H9 (cell line): ENCODE measurements at regions not wholly inside any gene's neighbourhood (a gene's known extent, or its start where the extent isn't known, plus 50 kb on each side); places are given as distances from the start of the nearest gene placed in this dataset.

ENCODE experiments used
- DNase-seq: peaks from one replicate; pipeline ENCODE4 v3.0.0-alpha.2; 2017
- H2AFZ ChIP-seq: one replicate; pipeline ENCODE4 v1.6.1; 2013; ENCODE audit warnings: mild to moderate bottlenecking, low read length, control low read depth, moderate library complexity
- H2AK5ac ChIP-seq: 2 replicates; pipeline ENCODE4 v1.6.1; 2013; ENCODE audit warnings: low read length, control low read depth, mixed read lengths; ENCODE audit not compliant: insufficient read length
- H2BK120ac ChIP-seq: one replicate; pipeline ENCODE4 v1.6.1; 2013; ENCODE audit warnings: low read depth, mild to moderate bottlenecking, low read length, control low read depth, inconsistent platforms; ENCODE audit not compliant: poor library complexity, severe bottlenecking
- H2BK12ac ChIP-seq: 2 replicates; pipeline ENCODE4 v1.6.1; 2013; ENCODE audit warnings: low read length, control low read depth, mixed read lengths, low read depth; ENCODE audit not compliant: insufficient read length
- H2BK15ac ChIP-seq: 2 replicates; pipeline ENCODE4 v1.6.1; 2013; ENCODE audit warnings: low read depth, low read length, control low read depth
- H2BK20ac ChIP-seq: one replicate; pipeline ENCODE4 v1.6.1; 2013; ENCODE audit warnings: low read depth, mild to moderate bottlenecking, low read length, control low read depth, inconsistent platforms; ENCODE audit not compliant: poor library complexity, severe bottlenecking
- H2BK5ac ChIP-seq: 2 replicates; pipeline ENCODE4 v1.6.1; 2013; ENCODE audit warnings: low read length, control low read depth, mixed read lengths; ENCODE audit not compliant: insufficient read length
- H3K14ac ChIP-seq: 2 replicates; pipeline ENCODE4 v1.6.1; 2013; ENCODE audit warnings: low read length, control low read depth; ENCODE audit not compliant: insufficient read depth
- H3K18ac ChIP-seq: 2 replicates; pipeline ENCODE4 v1.6.1; 2013; ENCODE audit warnings: low read depth, mild to moderate bottlenecking, mixed read lengths, low read length, control low read depth; ENCODE audit not compliant: insufficient read length
- H3K23ac ChIP-seq: 2 replicates; pipeline ENCODE4 v1.6.1; 2013; ENCODE audit warnings: low read length, control low read depth, mixed read lengths, low read depth; ENCODE audit not compliant: insufficient read length
- H3K23me2 ChIP-seq: 2 replicates; pipeline ENCODE4 v1.6.1; 2013; ENCODE audit warnings: low read depth, mild to moderate bottlenecking, mixed read lengths, low read length, control low read depth; ENCODE audit not compliant: insufficient read length, poor library complexity, severe bottlenecking
- H3K27ac ChIP-seq: 2 replicates; pipeline ENCODE4 v1.5.1; 2013; ENCODE audit warnings: low read length, control low read depth, mixed read lengths, low read depth; ENCODE audit not compliant: insufficient read length
- H3K27me3 ChIP-seq: 2 replicates; pipeline ENCODE4 v1.6.1; 2013; ENCODE audit warnings: low read length, control low read depth, inconsistent platforms; ENCODE audit not compliant: insufficient read depth
- H3K4ac ChIP-seq: 2 replicates; pipeline ENCODE4 v1.6.1; 2013; ENCODE audit warnings: low read depth, mild to moderate bottlenecking, control low read depth, inconsistent platforms, low read length, moderate library complexity
- H3K4me1 ChIP-seq: 2 replicates; pipeline ENCODE4 v1.6.1; 2013; ENCODE audit warnings: low read length, control low read depth, inconsistent platforms; ENCODE audit not compliant: insufficient read depth
- H3K4me2 ChIP-seq: 2 replicates; pipeline ENCODE4 v1.6.1; 2013; ENCODE audit warnings: low read length, control low read depth, mixed read lengths; ENCODE audit not compliant: insufficient read length, insufficient read depth
- H3K56ac ChIP-seq: 2 replicates; pipeline ENCODE4 v1.6.1; 2013; ENCODE audit warnings: low read depth, mild to moderate bottlenecking, mixed read lengths, low read length, control low read depth; ENCODE audit not compliant: insufficient read length
- H3K79me1 ChIP-seq: 2 replicates; pipeline ENCODE4 v1.6.1; 2013; ENCODE audit warnings: low read depth, mild to moderate bottlenecking, moderate library complexity, low read length, control low read depth, inconsistent platforms; ENCODE audit not compliant: insufficient read depth, poor library complexity, severe bottlenecking
- H3K79me2 ChIP-seq: 2 replicates; pipeline ENCODE4 v1.6.1; 2013; ENCODE audit warnings: low read length, control low read depth, inconsistent platforms; ENCODE audit not compliant: insufficient read depth
- H3K9ac ChIP-seq: 2 replicates; pipeline ENCODE4 v1.6.1; 2013; ENCODE audit warnings: low read length, control low read depth, mixed read lengths; ENCODE audit not compliant: insufficient read length; ENCODE audit errors: extremely low read depth
- H3K9me3 ChIP-seq: one replicate; pipeline ENCODE4 v1.6.1; 2013; ENCODE audit warnings: low read depth, low read length, inconsistent platforms; ENCODE audit not compliant: control insufficient read depth
- H3T11ph ChIP-seq: one replicate; pipeline ENCODE4 v1.6.1; 2013; ENCODE audit warnings: mild to moderate bottlenecking, low read length, control low read depth, inconsistent platforms
- H4K20me1 ChIP-seq: one replicate; pipeline ENCODE4 v1.6.1; 2013; ENCODE audit not compliant: control insufficient read depth, insufficient read length, insufficient read depth
- H4K5ac ChIP-seq: 2 replicates; pipeline ENCODE4 v1.6.1; 2013; ENCODE audit warnings: low read depth, mild to moderate bottlenecking, mixed read lengths, low read length, control low read depth; ENCODE audit not compliant: insufficient read length
- H4K8ac ChIP-seq: replicated peaks from 2 replicates; pipeline ENCODE4 v1.6.1; 2013; ENCODE audit warnings: low read length, control low read depth, mixed read lengths, low read depth; ENCODE audit not compliant: insufficient read length
- H4K91ac ChIP-seq: 2 replicates; pipeline ENCODE4 v1.6.1; 2013; ENCODE audit warnings: low read depth, mild to moderate bottlenecking, moderate library complexity, mixed read lengths, low read length, control low read depth; ENCODE audit not compliant: insufficient read length
- H3K27ac Mint-ChIP-seq, 3 experiments: 2 replicates in 2 of 3; 3 replicates in 1 of 3; pipeline ENCODE4 v1.8.0; 2020 to 2021; ENCODE audit warnings: mixed read lengths in 3 of 3, mild to moderate bottlenecking in 1 of 3, moderate library complexity in 1 of 3
- H3K27me3 Mint-ChIP-seq: 2 replicates; pipeline ENCODE4 v1.8.0; 2021; ENCODE audit warnings: low read depth, mild to moderate bottlenecking, moderate library complexity, mixed read lengths
- H3K36me3 Mint-ChIP-seq, 3 experiments: 2 replicates in 2 of 3; 3 replicates in 1 of 3; pipeline ENCODE4 v1.8.0; 2020 to 2021; ENCODE audit warnings: low read depth in 3 of 3, mixed read lengths in 3 of 3; ENCODE audit not compliant: insufficient read depth in 1 of 3
- H3K4me1 Mint-ChIP-seq, 2 experiments: 2 replicates each; pipeline ENCODE4 v1.8.0; 2020; ENCODE audit warnings: mixed read lengths in 2 of 2
- H3K4me3 Mint-ChIP-seq, 2 experiments: 2 replicates in 1 of 2; 3 replicates in 1 of 2; pipeline ENCODE4 v1.8.0; 2020 to 2021; ENCODE audit warnings: mild to moderate bottlenecking in 2 of 2, mixed read lengths in 2 of 2, moderate library complexity in 1 of 2
- H3K9me3 Mint-ChIP-seq, 2 experiments: 2 replicates in 1 of 2; 3 replicates in 1 of 2; pipeline ENCODE4 v1.8.0; 2020; ENCODE audit warnings: mild to moderate bottlenecking in 2 of 2, mixed read lengths in 2 of 2, moderate library complexity in 1 of 2
- WGBS: extraction: QIAGEN DNeasy Blood & Tissue Kit; methylation state at CpG from one replicate; pipeline ENCODE4 v1.1.7; 2013; ENCODE audit warnings: missing lambda C conversion rate, low lambda C conversion rate, mixed read lengths; ENCODE audit not compliant: insufficient read length; ENCODE audit errors: extremely low coverage; 5-methylcytosine and 5-hydroxymethylcytosine counted together
- TF ChIP-seq, protein P1 (sequence below): fragments of 200-600 bp; sonication (generic); conservative IDR thresholded peaks from 3 replicates; pipeline ENCODE4 v1.8.0; 2021; ENCODE audit warnings: antibody characterized with exemption, mild to moderate bottlenecking

DNA sequence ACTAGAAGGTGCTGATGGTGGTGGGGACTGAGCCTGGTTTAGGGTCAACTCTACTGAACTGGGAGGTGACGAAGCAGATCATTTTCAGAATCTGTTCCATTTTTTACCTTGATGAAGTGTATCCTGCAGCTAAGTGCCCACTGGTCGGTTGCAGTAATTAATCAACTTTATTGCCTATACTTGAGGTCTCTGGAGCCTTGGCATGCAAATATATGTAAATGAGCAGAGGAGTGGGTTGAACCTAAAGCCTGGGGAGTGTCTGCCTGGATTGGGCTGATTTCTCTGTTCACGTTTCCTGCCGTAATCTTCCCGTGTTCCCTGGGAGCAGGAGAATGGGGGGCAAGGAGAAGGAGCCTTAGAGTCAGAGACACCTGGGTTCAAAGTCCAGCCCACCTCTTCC, 286.8 kb downstream of the PTPRU start:
- Histone ChIP-seq H4K8ac (no peak overlapping the region), H3K79me1 (no peaks in the 10 kb centered on the region), H2AK5ac (no peak overlapping the region), H2BK12ac (no peak overlapping the region), H3K4me1 (no peaks in the 10 kb centered on the region), H2BK5ac (no peak overlapping the region), H3K56ac (no peak overlapping the region), H4K20me1 (no peaks in the 10 kb centered on the region), H4K91ac (no peak overlapping the region), H3K23me2 (no peaks in the 10 kb centered on the region), H3K9ac (no peak overlapping the region), H2BK20ac (no peak overlapping the region), H4K5ac (no peak overlapping the region), H3K14ac (no peak overlapping the region), H2BK120ac (no peak overlapping the region), H3K4me2 (no peak overlapping the region), H3T11ph (no peak overlapping the region), H3K9me3 (no peaks in the 10 kb centered on the region), H3K27ac (no peak overlapping the region), H2AFZ (no peak overlapping the region), H3K23ac (no peak overlapping the region), H3K27me3 (no peaks in the 10 kb centered on the region), H3K79me2 (no peaks in the 10 kb centered on the region), H3K4ac (no peak overlapping the region), H2BK15ac (no peak overlapping the region), H3K18ac (no peak overlapping the region)
- H3K36me3 Mint-ChIP-seq, result no peaks in the 10 kb centered on the region
- no CpG with 5 or more reads among the region's 5 CpGs for WGBS
- no peak for DNase-seq
- peaks cover 9% of the 10 kb centered on the region; the same call in 1 of the 2 replicates for H3K27me3 Mint-ChIP-seq
- TF ChIP-seq, protein P1, sequence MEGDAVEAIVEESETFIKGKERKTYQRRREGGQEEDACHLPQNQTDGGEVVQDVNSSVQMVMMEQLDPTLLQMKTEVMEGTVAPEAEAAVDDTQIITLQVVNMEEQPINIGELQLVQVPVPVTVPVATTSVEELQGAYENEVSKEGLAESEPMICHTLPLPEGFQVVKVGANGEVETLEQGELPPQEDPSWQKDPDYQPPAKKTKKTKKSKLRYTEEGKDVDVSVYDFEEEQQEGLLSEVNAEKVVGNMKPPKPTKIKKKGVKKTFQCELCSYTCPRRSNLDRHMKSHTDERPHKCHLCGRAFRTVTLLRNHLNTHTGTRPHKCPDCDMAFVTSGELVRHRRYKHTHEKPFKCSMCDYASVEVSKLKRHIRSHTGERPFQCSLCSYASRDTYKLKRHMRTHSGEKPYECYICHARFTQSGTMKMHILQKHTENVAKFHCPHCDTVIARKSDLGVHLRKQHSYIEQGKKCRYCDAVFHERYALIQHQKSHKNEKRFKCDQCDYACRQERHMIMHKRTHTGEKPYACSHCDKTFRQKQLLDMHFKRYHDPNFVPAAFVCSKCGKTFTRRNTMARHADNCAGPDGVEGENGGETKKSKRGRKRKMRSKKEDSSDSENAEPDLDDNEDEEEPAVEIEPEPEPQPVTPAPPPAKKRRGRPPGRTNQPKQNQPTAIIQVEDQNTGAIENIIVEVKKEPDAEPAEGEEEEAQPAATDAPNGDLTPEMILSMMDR, result no peak
- H3K27ac Mint-ChIP-seq, result 0 out of 7 replicates have a peak overlapping the region, but pooled peaks of 2 of the 3 experiments have one; percentile 7 to 22
- H3K4me1 Mint-ChIP-seq, result peaks cover 26 to 59% of the 10 kb centered on the region in 2 experiments
- H3K4me3 Mint-ChIP-seq, result no peak overlapping the region
- peaks cover 1 to 2% of the 10 kb centered on the region in 2 experiments; a peak in 3 of 5 replicates for H3K9me3 Mint-ChIP-seq
